ENCODE measurements at regions not wholly inside any gene's neighbourhood (a gene's known extent, or its start where the extent isn't known, plus 50 kb on each side); places are given as distances from the start of the nearest gene placed in this dataset.

- Histone ChIP-seq H3K9me3 (ENCODE audit: control insufficient read depth in 1 of 2, low read length in 2 of 2) (no peaks in the 10 kb centered on the region), H3K4me3 (ENCODE audit: low read depth in 1 of 2, low read length in 2 of 2) (no peak overlapping the region), H3K9ac (ENCODE audit: low read depth in 1 of 2, low read length in 2 of 2) (no peak overlapping the region), H3K36me3 (ENCODE audit: control insufficient read depth in 1 of 2, insufficient read depth in 2 of 2, low read length in 2 of 2) (no peaks in the 10 kb centered on the region), H3K27ac (ENCODE audit: low read depth, low read length) (no peak overlapping the region), H3K27me3 (ENCODE audit: control insufficient read depth in 1 of 2, insufficient read depth in 2 of 2, low read length in 2 of 2) (no peaks in the 10 kb centered on the region), H3K4me1 (ENCODE audit: control insufficient read depth in 1 of 2, insufficient read depth in 2 of 2, low read length in 2 of 2) (peaks cover 63 to 77% of the 10 kb centered on the region in 2 donors)
Measured at GRCh38 chr3:124631727-124632126, 98.5 kb upstream of the UMPS start.

- peaks cover 68 to 70% of the 10 kb centered on the region in 2 donors for H3K4me1 ChIP-seq (ENCODE audit: control insufficient read depth in 1 of 2, insufficient read depth in 2 of 2, low read length in 2 of 2)
- no peaks in the 10 kb centered on the region for H3K9me3 ChIP-seq (ENCODE audit: control insufficient read depth in 1 of 2, low read length in 2 of 2)
- no peak overlapping the region for H3K27ac ChIP-seq (ENCODE audit: low read depth, low read length)
- peaks cover 0 to 2% of the 10 kb centered on the region in 2 donors for H3K27me3 ChIP-seq (ENCODE audit: control insufficient read depth in 1 of 2, insufficient read depth in 2 of 2, low read length in 2 of 2)
- H3K4me3 ChIP-seq (ENCODE audit: low read depth in 1 of 2, low read length in 2 of 2), result no peak overlapping the region
- H3K9ac ChIP-seq (ENCODE audit: low read depth in 1 of 2, low read length in 2 of 2), result no peak overlapping the region
- H3K36me3 ChIP-seq (ENCODE audit: control insufficient read depth in 1 of 2, insufficient read depth in 2 of 2, low read length in 2 of 2), result no peaks in the 10 kb centered on the region
Measured at GRCh38 chr3:124632566-124633140, 97.6 kb upstream of the UMPS start.

- Histone ChIP-seq H3K9ac (ENCODE audit: low read depth in 1 of 2, low read length in 2 of 2) (no peak overlapping the region), H3K4me3 (ENCODE audit: low read depth in 1 of 2, low read length in 2 of 2) (no peak overlapping the region), H3K36me3 (ENCODE audit: control insufficient read depth in 1 of 2, insufficient read depth in 2 of 2, low read length in 2 of 2) (no peaks in the 10 kb centered on the region), H3K4me1 (ENCODE audit: control insufficient read depth in 1 of 2, insufficient read depth in 2 of 2, low read length in 2 of 2) (peaks cover 68% of the 10 kb centered on the region in 2 donors), H3K27ac (ENCODE audit: low read depth, low read length) (no peak overlapping the region), H3K9me3 (ENCODE audit: control insufficient read depth in 1 of 2, low read length in 2 of 2) (no peaks in the 10 kb centered on the region), H3K27me3 (ENCODE audit: control insufficient read depth in 1 of 2, insufficient read depth in 2 of 2, low read length in 2 of 2) (peaks cover 0 to 4% of the 10 kb centered on the region in 2 donors)
Measured at GRCh38 chr3:124633524-124633923, 96.7 kb upstream of the UMPS start.

- no peaks in the 10 kb centered on the region for H3K9me3 ChIP-seq (ENCODE audit: control insufficient read depth in 1 of 2, low read length in 2 of 2)
- peaks cover 0 to 4% of the 10 kb centered on the region in 2 donors for H3K27me3 ChIP-seq (ENCODE audit: control insufficient read depth in 1 of 2, insufficient read depth in 2 of 2, low read length in 2 of 2)
- no peaks in the 10 kb centered on the region for H3K36me3 ChIP-seq (ENCODE audit: control insufficient read depth in 1 of 2, insufficient read depth in 2 of 2, low read length in 2 of 2)
- peak overlapping the region; percentile 5 to 18 for H3K9ac ChIP-seq (ENCODE audit: low read depth in 1 of 2, low read length in 2 of 2)
- peak overlapping the region; percentile 76 for H3K27ac ChIP-seq (ENCODE audit: low read depth, low read length)
- peaks cover 60 to 64% of the 10 kb centered on the region in 2 donors for H3K4me1 ChIP-seq (ENCODE audit: control insufficient read depth in 1 of 2, insufficient read depth in 2 of 2, low read length in 2 of 2)
- H3K4me3 ChIP-seq (ENCODE audit: low read depth in 1 of 2, low read length in 2 of 2), result no peak overlapping the region
Measured at GRCh38 chr3:124634210-124635168, 95.8 kb upstream of the UMPS start.

- H3K9ac ChIP-seq (ENCODE audit: low read depth in 1 of 2, low read length in 2 of 2), result peak overlapping the region; percentile 9 to 18
- H3K9me3 ChIP-seq (ENCODE audit: control insufficient read depth in 1 of 2, low read length in 2 of 2), result no peaks in the 10 kb centered on the region
- H3K27me3 ChIP-seq (ENCODE audit: control insufficient read depth in 1 of 2, insufficient read depth in 2 of 2, low read length in 2 of 2), result peaks cover 0 to 4% of the 10 kb centered on the region in 2 donors
- H3K36me3 ChIP-seq (ENCODE audit: control insufficient read depth in 1 of 2, insufficient read depth in 2 of 2, low read length in 2 of 2), result no peaks in the 10 kb centered on the region
- H3K4me1 ChIP-seq (ENCODE audit: control insufficient read depth in 1 of 2, insufficient read depth in 2 of 2, low read length in 2 of 2), result peaks cover 53 to 58% of the 10 kb centered on the region in 2 donors
- no peak overlapping the region for H3K4me3 ChIP-seq (ENCODE audit: low read depth in 1 of 2, low read length in 2 of 2)
- H3K27ac ChIP-seq (ENCODE audit: low read depth, low read length), result peak overlapping the region; percentile 76
Measured at GRCh38 chr3:124635169-124635539, 95.1 kb upstream of the UMPS start.

- H3K27me3 ChIP-seq (ENCODE audit: control insufficient read depth in 1 of 2, insufficient read depth in 2 of 2, low read length in 2 of 2), result peaks cover 0 to 4% of the 10 kb centered on the region in 2 donors
- peak overlapping the region; percentile 70 to 76 for H3K4me3 ChIP-seq (ENCODE audit: low read depth in 1 of 2, low read length in 2 of 2)
- H3K4me1 ChIP-seq (ENCODE audit: control insufficient read depth in 1 of 2, insufficient read depth in 2 of 2, low read length in 2 of 2), result peaks cover 52 to 56% of the 10 kb centered on the region in 2 donors
- H3K36me3 ChIP-seq (ENCODE audit: control insufficient read depth in 1 of 2, insufficient read depth in 2 of 2, low read length in 2 of 2), result no peaks in the 10 kb centered on the region
- H3K27ac ChIP-seq (ENCODE audit: low read depth, low read length), result peak overlapping the region; percentile 73
- H3K9me3 ChIP-seq (ENCODE audit: control insufficient read depth in 1 of 2, low read length in 2 of 2), result no peaks in the 10 kb centered on the region
- peak overlapping the region; percentile 58 to 72 for H3K9ac ChIP-seq (ENCODE audit: low read depth in 1 of 2, low read length in 2 of 2)
Measured at GRCh38 chr3:124636101-124636862, 94.0 kb upstream of the UMPS start.

GRCh38 chr3:124636863-124637296 lies 93.4 kb upstream of the UMPS start:
- no peaks in the 10 kb centered on the region for H3K9me3 ChIP-seq (ENCODE audit: control insufficient read depth in 1 of 2, low read length in 2 of 2)
- peaks cover 0 to 4% of the 10 kb centered on the region in 2 donors for H3K27me3 ChIP-seq (ENCODE audit: control insufficient read depth in 1 of 2, insufficient read depth in 2 of 2, low read length in 2 of 2)
- peak overlapping the region; percentile 59 to 72 for H3K9ac ChIP-seq (ENCODE audit: low read depth in 1 of 2, low read length in 2 of 2)
- H3K4me1 ChIP-seq (ENCODE audit: control insufficient read depth in 1 of 2, insufficient read depth in 2 of 2, low read length in 2 of 2), result peaks cover 53 to 54% of the 10 kb centered on the region in 2 donors
- H3K4me3 ChIP-seq (ENCODE audit: low read depth in 1 of 2, low read length in 2 of 2), result peak overlapping the region; percentile 70 to 76
- H3K27ac ChIP-seq (ENCODE audit: low read depth, low read length), result peak overlapping the region; percentile 73
- H3K36me3 ChIP-seq (ENCODE audit: control insufficient read depth in 1 of 2, insufficient read depth in 2 of 2, low read length in 2 of 2), result no peaks in the 10 kb centered on the region

- H3K27ac ChIP-seq (ENCODE audit: low read depth, low read length), result no peak overlapping the region
- peak overlapping the region in 1 of 2 donors; percentile 72 for H3K9ac ChIP-seq (ENCODE audit: low read depth in 1 of 2, low read length in 2 of 2)
- peak overlapping the region; percentile 70 to 76 for H3K4me3 ChIP-seq (ENCODE audit: low read depth in 1 of 2, low read length in 2 of 2)
- H3K4me1 ChIP-seq (ENCODE audit: control insufficient read depth in 1 of 2, insufficient read depth in 2 of 2, low read length in 2 of 2), result peaks cover 41 to 42% of the 10 kb centered on the region in 2 donors
- no peaks in the 10 kb centered on the region for H3K36me3 ChIP-seq (ENCODE audit: control insufficient read depth in 1 of 2, insufficient read depth in 2 of 2, low read length in 2 of 2)
- peaks cover 0 to 4% of the 10 kb centered on the region in 2 donors for H3K27me3 ChIP-seq (ENCODE audit: control insufficient read depth in 1 of 2, insufficient read depth in 2 of 2, low read length in 2 of 2)
- H3K9me3 ChIP-seq (ENCODE audit: control insufficient read depth in 1 of 2, low read length in 2 of 2), result no peaks in the 10 kb centered on the region
Measured at GRCh38 chr3:124639406-124640237, 90.6 kb upstream of the UMPS start.

GRCh38 chr3:124640635-124641306 lies 89.5 kb upstream of the UMPS start:
- Histone ChIP-seq H3K27me3 (ENCODE audit: control insufficient read depth in 1 of 2, insufficient read depth in 2 of 2, low read length in 2 of 2) (peaks cover 0 to 4% of the 10 kb centered on the region in 2 donors), H3K27ac (ENCODE audit: low read depth, low read length) (no peak overlapping the region), H3K9ac (ENCODE audit: low read depth in 1 of 2, low read length in 2 of 2) (no peak overlapping the region), H3K4me1 (ENCODE audit: control insufficient read depth in 1 of 2, insufficient read depth in 2 of 2, low read length in 2 of 2) (peaks cover 30 to 31% of the 10 kb centered on the region in 2 donors), H3K9me3 (ENCODE audit: control insufficient read depth in 1 of 2, low read length in 2 of 2) (no peaks in the 10 kb centered on the region), H3K4me3 (ENCODE audit: low read depth in 1 of 2, low read length in 2 of 2) (peak overlapping the region; percentile 6 to 14), H3K36me3 (ENCODE audit: control insufficient read depth in 1 of 2, insufficient read depth in 2 of 2, low read length in 2 of 2) (no peaks in the 10 kb centered on the region)

Measured in duodenal mucosa (tissue), 2 donors.